HUES64 (cell line): ENCODE measurements at regions not wholly inside any gene's neighbourhood (a gene's known extent, or its start where the extent isn't known, plus 50 kb on each side); places are given as distances from the start of the nearest gene placed in this dataset.

Experiments
- H3K27ac ChIP-seq: 2 replicates; pipeline ENCODE4 v1.7.0; 2013; ENCODE audit warnings: low read depth, low read length, inconsistent platforms
- H3K27me3 ChIP-seq: 2 replicates; pipeline ENCODE4 v1.6.1; 2013; ENCODE audit warnings: mild to moderate bottlenecking, low read length; ENCODE audit not compliant: insufficient read depth
- H3K36me3 ChIP-seq: 2 replicates; pipeline ENCODE4 v1.6.1; 2013; ENCODE audit warnings: mild to moderate bottlenecking, low read length; ENCODE audit not compliant: insufficient read depth
- H3K4me1 ChIP-seq: 2 replicates; pipeline ENCODE4 v1.6.1; 2013; ENCODE audit warnings: mild to moderate bottlenecking, low read length, moderate library complexity; ENCODE audit not compliant: insufficient read depth
- H3K4me3 ChIP-seq: 2 replicates; pipeline ENCODE4 v1.5.1; 2013; ENCODE audit warnings: mild to moderate bottlenecking, low read length, moderate library complexity
- H3K9ac ChIP-seq: 2 replicates; pipeline ENCODE4 v1.6.1; 2013; ENCODE audit warnings: mild to moderate bottlenecking, low read depth, low read length
- H3K9me3 ChIP-seq: 2 replicates; pipeline ENCODE4 v1.6.1; 2013; ENCODE audit warnings: low read depth, low read length; ENCODE audit not compliant: insufficient read depth
- WGBS: fragments of 150-250, 120-280 bp; methylation state at CpG from one replicate; pipeline ENCODE4 v1.1.7; 2013; ENCODE audit warnings: missing lambda C conversion rate; 5-methylcytosine and 5-hydroxymethylcytosine counted together

GRCh38 chr5:89930591-89931392 is 478.8 kb downstream of the CETN3 start:
- no peaks in the 10 kb centered on the region for H3K27me3 ChIP-seq
- no peaks in the 10 kb centered on the region for H3K9me3 ChIP-seq
- H3K4me1 ChIP-seq: peaks cover 48% of the 10 kb centered on the region
- 84% methylated on average over 5 of the region's 5 CpGs for WGBS
- no peaks in the 10 kb centered on the region for H3K36me3 ChIP-seq
- H3K9ac ChIP-seq: 0 out of 2 replicates have a peak overlapping the region, but pooled peaks have one; percentile 4
- no peak overlapping the region for H3K27ac ChIP-seq
- no peak overlapping the region for H3K4me3 ChIP-seq

DNA sequence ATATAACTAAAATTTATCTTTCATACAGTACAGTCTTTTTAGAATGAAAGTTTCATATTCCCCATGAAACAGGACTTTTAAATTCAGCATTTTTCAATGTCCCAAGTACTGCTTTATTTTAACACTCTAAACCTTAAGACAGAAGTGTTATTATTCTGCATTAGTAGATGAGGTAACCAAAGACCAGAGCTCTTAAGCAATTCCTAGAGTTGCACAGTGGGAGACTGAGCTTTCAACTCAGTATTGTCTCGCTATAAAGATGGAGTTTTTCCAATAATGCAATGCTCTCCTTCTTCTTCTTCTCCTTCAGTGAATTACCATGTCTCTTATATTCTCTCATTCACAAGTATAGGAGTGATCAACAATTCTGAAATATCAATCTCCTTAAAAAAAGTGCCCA is 479.7 kb downstream of the CETN3 start:
- H3K27ac ChIP-seq: no peak overlapping the region; the same call in 1 of the 2 replicates
- H3K27me3 ChIP-seq: no peaks in the 10 kb centered on the region
- no peak overlapping the region for H3K4me3 ChIP-seq
- H3K9ac ChIP-seq: no peak overlapping the region
- H3K36me3 ChIP-seq: no peaks in the 10 kb centered on the region
- 90% methylated on average over 1 of the region's 1 CpG for WGBS
- no peaks in the 10 kb centered on the region for H3K9me3 ChIP-seq
- H3K4me1 ChIP-seq: peaks cover 44% of the 10 kb centered on the region

DNA sequence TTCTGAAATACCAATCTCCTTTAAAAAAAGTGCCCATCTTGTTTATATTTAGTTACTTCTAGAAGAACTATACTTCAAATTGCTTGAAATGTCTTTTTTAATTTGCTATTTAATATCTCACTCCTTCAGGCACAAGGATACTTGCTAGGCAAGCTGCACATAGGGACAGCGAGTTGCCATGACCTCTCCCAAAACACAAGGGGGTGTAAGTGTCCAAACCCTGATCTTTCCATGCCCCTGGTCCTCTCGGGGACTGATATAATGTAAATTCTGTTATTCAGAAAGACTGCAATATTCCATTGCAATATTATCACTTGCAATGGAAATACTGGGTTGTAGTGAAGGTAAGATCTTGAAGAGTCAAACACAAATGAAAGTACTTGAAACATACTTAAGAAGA is 480.4 kb downstream of the CETN3 start:
- H3K4me1 ChIP-seq: peaks cover 41% of the 10 kb centered on the region
- no peak overlapping the region for H3K27ac ChIP-seq
- H3K27me3 ChIP-seq: no peaks in the 10 kb centered on the region
- H3K36me3 ChIP-seq: no peaks in the 10 kb centered on the region
- no peak overlapping the region for H3K4me3 ChIP-seq
- WGBS: 63% methylated on average over 1 of the region's 2 CpGs
- no peak overlapping the region for H3K9ac ChIP-seq
- H3K9me3 ChIP-seq: no peaks in the 10 kb centered on the region

DNA sequence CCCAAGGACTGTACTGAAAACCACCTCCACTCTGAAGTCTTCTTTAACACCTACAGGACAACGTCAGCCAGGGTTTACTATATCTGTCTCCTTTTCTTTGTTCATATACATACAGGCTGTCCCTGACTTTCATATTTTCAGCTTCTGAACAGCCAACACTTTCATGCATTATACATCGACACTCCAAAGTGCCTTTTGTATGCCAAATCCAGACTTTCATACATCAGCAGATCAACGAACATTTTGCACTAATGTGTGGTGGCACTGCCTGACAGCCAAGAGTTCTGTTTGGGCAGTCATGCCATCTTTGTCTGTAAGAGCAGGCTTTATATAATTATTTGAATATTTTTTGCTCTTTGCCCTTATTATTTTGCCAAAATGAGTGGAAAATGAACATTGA is 487.4 kb downstream of the CETN3 start:
- Histone ChIP-seq H3K36me3 (no peaks in the 10 kb centered on the region), H3K4me1 (no peaks in the 10 kb centered on the region), H3K27ac (no peak overlapping the region), H3K9me3 (no peaks in the 10 kb centered on the region), H3K9ac (no peak overlapping the region), H3K27me3 (no peaks in the 10 kb centered on the region), H3K4me3 (no peak overlapping the region)
- WGBS: 98% methylated on average over 3 of the region's 3 CpGs

- H3K9me3 ChIP-seq: no peaks in the 10 kb centered on the region
- no peak overlapping the region for H3K9ac ChIP-seq
- WGBS: no CpG with 5 or more reads among the region's 1 CpG
- H3K4me3 ChIP-seq: no peak overlapping the region
- H3K27me3 ChIP-seq: no peaks in the 10 kb centered on the region
- H3K4me1 ChIP-seq: no peaks in the 10 kb centered on the region
- no peak overlapping the region for H3K27ac ChIP-seq
- H3K36me3 ChIP-seq: no peaks in the 10 kb centered on the region
Observed at GRCh38 chr5:89917112-89917511, 492.4 kb downstream of the CETN3 start.

DNA sequence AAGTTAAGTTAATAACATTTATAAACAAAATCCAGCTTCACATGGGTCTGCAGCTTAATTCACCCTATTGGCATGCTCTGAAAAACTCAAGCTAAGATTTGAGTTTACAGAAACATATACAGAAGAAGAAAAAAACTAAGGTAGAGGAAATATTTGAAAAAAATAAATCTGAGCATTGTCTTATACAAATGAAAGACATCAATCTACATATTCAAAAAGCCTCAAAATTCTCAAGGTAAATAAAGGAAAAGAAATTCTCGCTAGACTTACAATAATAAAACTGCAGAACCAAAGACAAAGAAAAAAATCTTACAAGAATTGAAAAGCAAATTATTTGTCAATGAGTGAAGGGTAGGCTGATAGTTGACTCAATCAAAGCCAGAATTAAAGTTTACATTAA is 493.4 kb downstream of the CETN3 start:
- H3K4me1 ChIP-seq: no peaks in the 10 kb centered on the region
- H3K4me3 ChIP-seq: no peak overlapping the region
- no peaks in the 10 kb centered on the region for H3K27me3 ChIP-seq
- H3K27ac ChIP-seq: no peak overlapping the region
- H3K36me3 ChIP-seq: no peaks in the 10 kb centered on the region
- no peaks in the 10 kb centered on the region for H3K9me3 ChIP-seq
- WGBS: no CpG with 5 or more reads among the region's 1 CpG
- H3K9ac ChIP-seq: no peak overlapping the region

- Histone ChIP-seq H3K9ac (no peak overlapping the region), H3K36me3 (no peaks in the 10 kb centered on the region), H3K9me3 (no peaks in the 10 kb centered on the region), H3K4me3 (no peak overlapping the region), H3K27ac (no peak overlapping the region), H3K27me3 (no peaks in the 10 kb centered on the region), H3K4me1 (no peaks in the 10 kb centered on the region)
Observed at GRCh38 chr5:89908876-89909275, 500.7 kb downstream of the CETN3 start.

DNA sequence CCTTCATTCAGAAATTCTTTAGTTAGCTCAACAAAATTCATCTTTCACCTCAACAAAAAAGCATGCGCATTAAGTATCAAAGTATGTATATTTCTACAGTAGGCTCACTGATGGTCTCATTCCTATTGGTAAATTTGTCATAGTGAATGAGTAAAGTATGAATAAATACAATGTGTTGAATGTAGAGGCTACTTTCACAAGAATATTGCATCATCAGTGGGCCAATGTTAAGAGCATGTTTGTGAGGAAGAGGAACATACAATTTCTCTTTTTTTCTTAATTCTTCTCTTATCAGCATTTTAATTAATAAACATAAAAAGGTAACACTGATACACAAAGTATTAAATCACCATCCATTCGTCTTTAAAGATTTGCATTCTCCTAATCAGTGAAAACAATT is 505.1 kb downstream of the CETN3 start:
- H3K9me3 ChIP-seq: no peaks in the 10 kb centered on the region
- no peaks in the 10 kb centered on the region for H3K4me1 ChIP-seq
- WGBS: 94% methylated on average over 2 of the region's 2 CpGs
- H3K4me3 ChIP-seq: no peak overlapping the region
- no peak overlapping the region for H3K27ac ChIP-seq
- H3K9ac ChIP-seq: no peak overlapping the region
- H3K27me3 ChIP-seq: no peaks in the 10 kb centered on the region
- no peaks in the 10 kb centered on the region for H3K36me3 ChIP-seq

DNA sequence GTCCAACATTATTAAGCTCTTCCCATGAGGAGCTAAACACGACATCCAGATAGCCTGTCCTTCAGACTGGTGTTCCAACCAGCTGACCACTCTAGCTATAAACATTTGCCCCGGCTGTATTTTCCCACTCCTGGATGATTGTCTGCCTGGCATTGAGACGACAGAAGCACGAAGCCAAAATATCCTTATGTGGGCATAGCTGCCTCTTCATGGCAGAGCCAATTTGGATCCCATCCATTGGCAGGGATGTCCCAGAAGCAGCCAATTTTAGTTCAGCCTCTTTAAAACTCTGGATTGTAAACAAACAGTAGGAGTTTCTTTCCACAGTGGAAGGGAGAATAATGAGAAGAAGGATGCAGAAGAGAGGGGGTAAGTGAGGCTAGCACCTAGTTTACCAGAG is 507.6 kb downstream of the CETN3 start:
- Histone ChIP-seq H3K27ac (no peak overlapping the region), H3K4me1 (no peaks in the 10 kb centered on the region), H3K9ac (no peak overlapping the region), H3K4me3 (no peak overlapping the region), H3K27me3 (no peaks in the 10 kb centered on the region), H3K9me3 (no peaks in the 10 kb centered on the region), H3K36me3 (no peaks in the 10 kb centered on the region)
- 96% methylated on average over 4 of the region's 4 CpGs for WGBS

- 100% methylated on average over 1 of the region's 1 CpG for WGBS
- Histone ChIP-seq H3K4me1 (no peaks in the 10 kb centered on the region), H3K4me3 (no peak overlapping the region), H3K9me3 (0 out of 2 replicates have a peak, but pooled peaks cover 4% of the 10 kb centered on the region), H3K27ac (no peak overlapping the region), H3K36me3 (no peaks in the 10 kb centered on the region), H3K27me3 (no peaks in the 10 kb centered on the region), H3K9ac (no peak overlapping the region)
Observed at GRCh38 chr5:89901346-89901745, 508.2 kb downstream of the CETN3 start.

GRCh38 chr5:89900346-89900745 is 509.2 kb downstream of the CETN3 start:
- Histone ChIP-seq H3K9me3 (peaks cover 13% of the 10 kb centered on the region; the same call in 1 of the 2 replicates), H3K4me1 (no peaks in the 10 kb centered on the region), H3K4me3 (no peak overlapping the region), H3K9ac (no peak overlapping the region), H3K36me3 (no peaks in the 10 kb centered on the region), H3K27me3 (no peaks in the 10 kb centered on the region), H3K27ac (no peak overlapping the region)
- WGBS: 100% methylated on average over 1 of the region's 1 CpG

DNA sequence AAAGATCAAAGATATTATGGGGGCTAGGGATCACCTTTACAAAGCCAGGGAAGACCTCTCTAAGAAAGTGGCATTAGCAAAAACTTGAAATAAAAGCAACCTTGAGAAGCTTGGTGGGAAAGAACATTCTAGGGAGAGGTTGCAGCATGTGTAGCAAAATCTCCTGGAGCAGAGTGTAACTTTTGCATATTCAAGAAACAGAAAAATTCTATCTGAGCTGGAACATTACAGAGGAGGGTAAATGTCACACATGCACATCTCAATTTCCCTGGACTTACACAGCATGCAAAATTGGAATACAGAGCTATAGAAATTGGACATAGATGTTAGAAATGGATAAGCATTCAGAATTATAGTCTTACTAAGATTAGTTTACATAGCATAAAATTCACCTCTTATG is 510.0 kb downstream of the CETN3 start:
- Histone ChIP-seq H3K9me3 (peaks cover 16% of the 10 kb centered on the region; the same call in 1 of the 2 replicates), H3K4me1 (no peaks in the 10 kb centered on the region), H3K9ac (no peak overlapping the region), H3K27me3 (no peaks in the 10 kb centered on the region), H3K36me3 (no peaks in the 10 kb centered on the region), H3K4me3 (no peak overlapping the region), H3K27ac (no peak overlapping the region)
